Lower leg skin (tissue), 4 donors: ENCODE measurements at regions not wholly inside any gene's neighbourhood (a gene's known extent, or its start where the extent isn't known, plus 50 kb on each side); places are given as distances from the start of the nearest gene placed in this dataset.

Experiments
- DNase-seq, 2 donors: peaks; one replicate each; pipeline ENCODE4 v3.0.0-alpha.2; 2019; ENCODE audit warnings: low spot score in 2 of 2
- H3K4me3 ChIP-seq: fragments of 200-600 bp; sonication (generic); 2 replicates; pipeline ENCODE4 v1.5.1; 2017; ENCODE audit warnings: mild to moderate bottlenecking, low read depth; ENCODE audit not compliant: poor library complexity, severe bottlenecking
- CTCF ChIP-seq, 3 donors: fragments of 450-650 bp; IDR thresholded peaks; one replicate each; pipeline ENCODE4 v1.5.1; 2016; ENCODE audit warnings: antibody characterized with exemption in 3 of 3, mild to moderate bottlenecking in 3 of 3, moderate library complexity in 2 of 3
- POLR2A ChIP-seq, 2 donors: fragments of 450-650 bp; IDR thresholded peaks; one replicate each; pipeline ENCODE4 v1.6.1; 2016 to 2017; ENCODE audit warnings: antibody characterized with exemption in 2 of 2, mild to moderate bottlenecking in 1 of 2, moderate library complexity in 1 of 2
- WGBS, 2 donors: methylation state at CpG; one replicate each; pipeline ENCODE4 v1.1.5; 2018; 5-methylcytosine and 5-hydroxymethylcytosine counted together
- intact Hi-C: fragments of 100-400 bp; cut with DNase I; formaldehyde crosslinking; loops from one replicate; pipeline ENCODE4 v1.15.0; 2023; ENCODE audit warnings: low total_unique reads

- DNase-seq: peak; percentile 46 to 87
- 40 to 52% methylated on average over 7 of the region's 7 CpGs for WGBS, 2 donors
- TF ChIP-seq POLR2A (IDR thresholded peaks at IDR 0.05) (no peak), CTCF (IDR thresholded peaks at IDR 0.05) (no peak)
These were observed 281.8 kb upstream of the TCF4 start for GRCh38 chr18:55869556-55870501.

GRCh38 chr18:55868909-55869308, 280.9 kb upstream of the TCF4 start:
- DNase-seq: no peak
- H3K4me3 ChIP-seq: no peak overlapping the region
- TF ChIP-seq POLR2A (IDR thresholded peaks at IDR 0.05) (no peak), CTCF (IDR thresholded peaks at IDR 0.05) (no peak)
- intact Hi-C loops: loop anchor here (5.0 kb wide), 1 partner anchor 1413 kb away; no protein-coding TSS in a partner anchor
- WGBS, 2 donors: 86 to 91% methylated on average over 1 of the region's 1 CpG

More at GRCh38 chr18:55869556-55870501, 281.8 kb upstream of the TCF4 start:
- intact Hi-C loops: loop anchor here (5.0 kb wide), 1 partner anchor 1412 kb away; no protein-coding TSS in a partner anchor
- no peak overlapping the region for H3K4me3 ChIP-seq

- intact Hi-C loops: loop anchor here (5.0 kb wide), 1 partner anchor 1415 kb away; no protein-coding TSS in a partner anchor
- WGBS, 2 donors: 87 to 90% methylated on average over 7 of the region's 7 CpGs
These were observed 278.9 kb upstream of the TCF4 start for GRCh38 chr18:55866886-55867285.

GRCh38 chr18:55866006-55866405, 278.0 kb upstream of the TCF4 start:
- DNase-seq: no peak
- H3K4me3 ChIP-seq: no peak overlapping the region
- intact Hi-C loops: loop anchor here (5.0 kb wide), 1 partner anchor 1416 kb away; no protein-coding TSS in a partner anchor
- TF ChIP-seq CTCF (IDR thresholded peaks at IDR 0.05) (no peak), POLR2A (IDR thresholded peaks at IDR 0.05) (no peak)
- 59 to 68% methylated on average over 7 of the region's 7 CpGs for WGBS, 2 donors

More at GRCh38 chr18:55866886-55867285, 278.9 kb upstream of the TCF4 start:
- no peak for DNase-seq
- no peak for TF ChIP-seq CTCF (IDR thresholded peaks at IDR 0.05)
- H3K4me3 ChIP-seq: no peak overlapping the region

- no peak overlapping the region for H3K4me3 ChIP-seq
- WGBS, 2 donors: 0% methylated on average over 1 of the region's 1 CpG
- intact Hi-C loops: no loop called here
- TF ChIP-seq POLR2A (IDR thresholded peaks at IDR 0.05): no peak
- no peak for TF ChIP-seq CTCF (IDR thresholded peaks at IDR 0.05)
- DNase-seq: no peak
These were observed 276.3 kb upstream of the TCF4 start for GRCh38 chr18:55864281-55864680.
